SK-N-SH (cell line): ENCODE measurements at regions not wholly inside any gene's neighbourhood (a gene's known extent, or its start where the extent isn't known, plus 50 kb on each side); places are given as distances from the start of the nearest gene placed in this dataset.
A peak's percentile ranks its signal among the peaks of the same experiment; 100 is the strongest.

Source experiments
- CTCF ChIA-PET: fragments of 300-600, 350-600 bp; formaldehyde crosslinking; extraction: SDS; loops from one replicate; lab custom pipeline; 2021; lab: Yijun Ruan, JAX
- POLR2A ChIA-PET: fragments of 350-600 bp; sonication (Branson Sonifier 250); formaldehyde crosslinking; extraction: SDS; loops from one replicate; lab custom pipeline; 2020; ENCODE audit warnings: antibody characterized with exemption, inconsistent platforms; lab: Yijun Ruan, JAX
- DNase-seq: peaks from one replicate; pipeline ENCODE4 v3.0.0; 2012
- H2AFZ ChIP-seq: fragments of 200-600 bp; sonication (generic); 2 replicates; pipeline ENCODE4 v1.8.1; 2016; ENCODE audit warnings: antibody characterized with exemption, mild to moderate bottlenecking, low read depth
- H3F3A ChIP-seq: fragments of 200-600 bp; sonication (generic); replicated peaks from 2 replicates; pipeline ENCODE3; 2016; ENCODE audit warnings: antibody characterized with exemption, mild to moderate bottlenecking; ENCODE audit not compliant: insufficient read depth
- H3K27ac ChIP-seq, 2 experiments: fragments of 200-500 bp in 1 of 2; fragments of 200-600 bp in 1 of 2; sonication (Bioruptor generic) in 1 of 2; sonication (generic), shearing (Covaris generic) in 1 of 2; 2 replicates each; pipeline versions ENCODE4 v1.5.1 to v1.6.1; 2014 to 2016; ENCODE audit warnings: low read depth in 2 of 2, inconsistent platforms in 1 of 2, low read length in 1 of 2, mild to moderate bottlenecking in 1 of 2, mixed read lengths in 1 of 2
- H3K27me3 ChIP-seq: fragments of 200-600 bp; sonication (generic), shearing (Covaris generic); 2 replicates; pipeline ENCODE4 v1.6.1; 2016; ENCODE audit warnings: mixed run types; ENCODE audit not compliant: insufficient read depth
- H3K36me3 ChIP-seq, 2 experiments: fragments of 200-500 bp in 1 of 2; fragments of 200-600 bp in 1 of 2; sonication (Bioruptor generic) in 1 of 2; sonication (generic) in 1 of 2; replicated peaks in 1 of 2; 2 replicates each; pipeline versions ENCODE3 to v1.5.1; 2014 to 2016; ENCODE audit warnings: low read length in 1 of 2, mild to moderate bottlenecking in 1 of 2; ENCODE audit not compliant: insufficient read depth in 2 of 2, control insufficient read depth in 1 of 2
- H3K4me1 ChIP-seq, 2 experiments: fragments of 200-500 bp in 1 of 2; fragments of 200-600 bp in 1 of 2; sonication (Bioruptor generic) in 1 of 2; sonication (generic), shearing (Covaris generic) in 1 of 2; 2 replicates each; pipeline versions ENCODE4 v1.5.1 to v1.6.1; 2014 to 2016; ENCODE audit warnings: low read depth in 1 of 2, low read length in 1 of 2, mixed run types in 1 of 2; ENCODE audit not compliant: insufficient read depth in 2 of 2, control insufficient read depth in 1 of 2
- H3K4me2 ChIP-seq: fragments of 200-600 bp; sonication (generic), shearing (Covaris generic); 2 replicates; pipeline ENCODE4 v1.6.1; 2017; ENCODE audit warnings: mixed run types
- H3K4me3 ChIP-seq, 2 experiments: fragments of 200-500 bp in 1 of 2; fragments of 200-600 bp in 1 of 2; sonication (Bioruptor generic) in 1 of 2; sonication (generic), shearing (Covaris generic) in 1 of 2; 2 replicates each; pipeline versions ENCODE4 v1.5.1 to v1.8.1; 2014 to 2016; ENCODE audit warnings: low read depth in 2 of 2, inconsistent platforms in 1 of 2, low read length in 1 of 2, mild to moderate bottlenecking in 1 of 2, mixed read lengths in 1 of 2, moderate library complexity in 1 of 2
- H3K79me2 ChIP-seq: fragments of 200-600 bp; sonication (generic); 2 replicates; pipeline ENCODE4 v1.8.1; 2017; ENCODE audit warnings: mild to moderate bottlenecking; ENCODE audit not compliant: insufficient read depth
- H3K9ac ChIP-seq: fragments of 200-600 bp; sonication (generic); 2 replicates; pipeline ENCODE4 v1.6.1; 2017; ENCODE audit warnings: mixed run types
- H3K9me2 ChIP-seq: fragments of 200-600 bp; sonication (generic); 2 replicates; pipeline ENCODE4 v1.6.1; 2017; ENCODE audit warnings: mixed run types
- H3K9me3 ChIP-seq: fragments of 200-600 bp; sonication (generic); 2 replicates; pipeline ENCODE4 v1.6.1; 2017; ENCODE audit warnings: mixed run types, mild to moderate bottlenecking, moderate library complexity
- H4K20me1 ChIP-seq: fragments of 200-600 bp; sonication (generic); 2 replicates; pipeline ENCODE4 v1.6.1; 2017; ENCODE audit warnings: mild to moderate bottlenecking, mixed run types; ENCODE audit not compliant: insufficient read depth
- CTCF ChIP-seq: fragments of 200-600 bp; sonication (generic); IDR thresholded peaks from 2 replicates; pipeline ENCODE4 v1.6.1; 2017; ENCODE audit warnings: antibody characterized with exemption, mild to moderate bottlenecking, moderate library complexity
- EP300 ChIP-seq, 2 experiments: IDR thresholded peaks; 2 replicates each; pipeline versions ENCODE4 v1.4.0 to v1.6.1; 2012; ENCODE audit warnings: borderline replicate concordance in 1 of 2, low read depth in 1 of 2, low read length in 1 of 2
- FOSL2 ChIP-seq: IDR thresholded peaks from 2 replicates; pipeline ENCODE4 v1.4.0; 2012; ENCODE audit warnings: low read depth, mild to moderate bottlenecking, moderate library complexity, borderline replicate concordance
- JUND ChIP-seq: IDR thresholded peaks from 2 replicates; pipeline ENCODE4 v1.4.0; 2012
- MAX ChIP-seq: IDR thresholded peaks from 2 replicates; pipeline ENCODE4 v1.4.0; 2012; ENCODE audit warnings: low read depth
- NFIC ChIP-seq: IDR thresholded peaks from 2 replicates; pipeline ENCODE4 v1.4.0; 2012; ENCODE audit warnings: borderline replicate concordance
- NRF1 ChIP-seq: IDR thresholded peaks from 2 replicates; pipeline ENCODE4 v1.6.1; 2012; ENCODE audit warnings: low read depth, mild to moderate bottlenecking, low read length
- POLR2AphosphoS5 ChIP-seq: IDR thresholded peaks from 2 replicates; pipeline ENCODE4 v1.6.1; 2012; ENCODE audit warnings: low read depth, low read length
- RAD21 ChIP-seq: IDR thresholded peaks from 2 replicates; pipeline ENCODE4 v1.6.1; 2012; ENCODE audit warnings: mild to moderate bottlenecking, low read length
- REST ChIP-seq: IDR thresholded peaks from 2 replicates; pipeline ENCODE4 v1.6.1; 2012; ENCODE audit warnings: mild to moderate bottlenecking, low read depth, low read length, moderate library complexity
- RFX5 ChIP-seq: IDR thresholded peaks from 2 replicates; pipeline ENCODE4 v1.6.1; 2012; ENCODE audit warnings: mild to moderate bottlenecking, improper control_type of control experiment, low read length
- SIN3A ChIP-seq: IDR thresholded peaks from 2 replicates; pipeline ENCODE4 v1.6.1; 2012; ENCODE audit warnings: low read depth, mild to moderate bottlenecking, low read length, moderate library complexity, borderline replicate concordance
- SMC3 ChIP-seq: IDR thresholded peaks from 2 replicates; pipeline ENCODE4 v1.6.1; 2012; ENCODE audit warnings: low read depth, low read length, improper control_type of control experiment
- TAF1 ChIP-seq: IDR thresholded peaks from 2 replicates; pipeline ENCODE4 v1.6.1; 2012; ENCODE audit warnings: low read depth, mild to moderate bottlenecking, low read length, moderate library complexity, borderline replicate concordance
- TCF12 ChIP-seq: IDR thresholded peaks from 2 replicates; pipeline ENCODE4 v1.4.0; 2012
- TEAD4 ChIP-seq: IDR thresholded peaks from 2 replicates; pipeline ENCODE4 v1.4.0; 2012; ENCODE audit warnings: mild to moderate bottlenecking, borderline replicate concordance; ENCODE audit not compliant: insufficient read depth
- WGBS: methylation state at CpG from one replicate; pipeline ENCODE4 v1.1.6; 2017; ENCODE audit warnings: low lambda C conversion rate; 5-methylcytosine and 5-hydroxymethylcytosine counted together
- TF ChIP-seq, protein P1 (sequence below): IDR thresholded peaks from 2 replicates; pipeline ENCODE4; 2012
- TF ChIP-seq, protein P2 (sequence below): IDR thresholded peaks from 2 replicates; pipeline ENCODE4 v1.4.0; 2012; ENCODE audit warnings: low read depth, borderline replicate concordance

GRCh38 chr2:12076810-12077209 is 330.4 kb downstream of the LPIN1 start:
- H3K27ac ChIP-seq: no peak overlapping the region
- no peaks in the 10 kb centered on the region for H3K27me3 ChIP-seq
- no peak overlapping the region for H3K9ac ChIP-seq
- no peak overlapping the region for H3K4me2 ChIP-seq
- no peaks in the 10 kb centered on the region for H4K20me1 ChIP-seq
- H3K4me1 ChIP-seq: peaks cover 0 to 21% of the 10 kb centered on the region in 2 experiments
- ChIA-PET POLR2A (no interaction called here), CTCF (interaction anchor here (1.7 kb wide), 1 partner anchor 247 kb away, joined by 3 read pairs; no protein-coding TSS in a partner anchor)
- H3F3A ChIP-seq: no peaks in the 10 kb centered on the region
- TF ChIP-seq FOSL2 (peak; percentile 10; the same call in 1 of the 2 replicates), EP300 (IDR thresholded peaks at IDR 0.05; ENCODE audit: borderline replicate concordance in 1 of 2, low read depth in 1 of 2, low read length in 1 of 2) (peak; percentile 55 to 63; a peak in 3 of 4 replicates), NFIC (peak; percentile 96), TAF1 (no peak), RFX5 (no peak), SIN3A (no peak), CTCF (no peak), NRF1 (no peak), TCF12 (peak; percentile 84), JUND (peak; percentile 57), TEAD4 (peak; percentile 68; the same call in 1 of the 2 replicates), MAX (peak; percentile 32; the same call in 1 of the 2 replicates), POLR2AphosphoS5 (peak; percentile 63; the same call in 1 of the 2 replicates), REST (no peak), SMC3 (no peak), RAD21 (no peak)
- TF ChIP-seq, protein P1, sequence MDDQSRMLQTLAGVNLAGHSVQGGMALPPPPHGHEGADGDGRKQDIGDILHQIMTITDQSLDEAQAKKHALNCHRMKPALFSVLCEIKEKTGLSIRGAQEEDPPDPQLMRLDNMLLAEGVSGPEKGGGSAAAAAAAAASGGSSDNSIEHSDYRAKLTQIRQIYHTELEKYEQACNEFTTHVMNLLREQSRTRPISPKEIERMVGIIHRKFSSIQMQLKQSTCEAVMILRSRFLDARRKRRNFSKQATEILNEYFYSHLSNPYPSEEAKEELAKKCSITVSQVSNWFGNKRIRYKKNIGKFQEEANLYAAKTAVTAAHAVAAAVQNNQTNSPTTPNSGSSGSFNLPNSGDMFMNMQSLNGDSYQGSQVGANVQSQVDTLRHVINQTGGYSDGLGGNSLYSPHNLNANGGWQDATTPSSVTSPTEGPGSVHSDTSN: peak; percentile 95
- TF ChIP-seq, protein P2, sequence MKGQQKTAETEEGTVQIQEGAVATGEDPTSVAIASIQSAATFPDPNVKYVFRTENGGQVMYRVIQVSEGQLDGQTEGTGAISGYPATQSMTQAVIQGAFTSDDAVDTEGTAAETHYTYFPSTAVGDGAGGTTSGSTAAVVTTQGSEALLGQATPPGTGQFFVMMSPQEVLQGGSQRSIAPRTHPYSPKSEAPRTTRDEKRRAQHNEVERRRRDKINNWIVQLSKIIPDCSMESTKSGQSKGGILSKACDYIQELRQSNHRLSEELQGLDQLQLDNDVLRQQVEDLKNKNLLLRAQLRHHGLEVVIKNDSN: peak; percentile 67; the same call in 1 of the 2 replicates
- peak; percentile 51 for DNase-seq
- 15% methylated on average over 5 of the region's 5 CpGs for WGBS
- no peaks in the 10 kb centered on the region for H3K9me2 ChIP-seq
- H3K79me2 ChIP-seq: no peaks in the 10 kb centered on the region
- no peak overlapping the region for H2AFZ ChIP-seq
- no peaks in the 10 kb centered on the region for H3K36me3 ChIP-seq
- H3K9me3 ChIP-seq: no peaks in the 10 kb centered on the region
- H3K4me3 ChIP-seq: no peak overlapping the region
